ENCODE measurements at regions not wholly inside any gene's neighbourhood (a gene's known extent, or its start where the extent isn't known, plus 50 kb on each side); places are given as distances from the start of the nearest gene placed in this dataset.

DNA sequence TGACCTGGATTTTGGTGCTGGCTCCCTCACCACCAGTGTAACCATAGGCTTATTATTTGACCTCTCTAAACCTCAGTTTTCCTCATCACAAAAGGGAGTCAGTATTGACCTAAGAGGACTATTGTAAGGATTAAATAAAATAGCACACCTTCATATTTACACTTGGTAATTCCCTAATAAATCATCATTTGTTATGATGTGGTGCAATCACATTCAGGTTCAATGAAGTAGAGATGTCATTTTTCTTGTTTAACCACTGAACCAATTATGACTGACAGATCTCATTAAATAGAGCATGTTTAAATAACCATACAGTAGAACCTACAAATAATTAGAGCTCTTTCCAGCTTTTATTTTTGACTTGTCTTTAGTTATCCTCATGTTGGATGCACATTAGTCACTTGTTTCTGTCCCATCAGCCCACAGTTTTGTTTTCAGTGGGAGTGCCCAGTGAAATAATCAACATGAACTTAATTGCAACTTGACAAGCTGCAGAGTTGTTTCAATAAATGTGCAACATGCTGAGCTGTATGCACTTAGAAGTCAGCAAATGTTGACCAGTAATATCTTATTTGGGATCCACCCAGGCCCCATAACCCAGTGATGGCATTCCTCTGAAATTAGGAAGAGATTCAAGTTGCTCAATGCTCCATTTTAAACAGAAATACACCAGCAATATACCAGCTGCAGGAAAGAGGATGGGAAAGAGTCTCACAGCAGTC lies 451.7 kb upstream of the MARCKS start:
- DNase-seq (no peak), ATAC-seq (replicated peaks in 1 of 4) (no peak)
- Mint-ChIP-seq H3K27me3 (no peaks in the 10 kb centered on the region), H3K9me3 (no peaks in the 10 kb centered on the region), H3K4me3 (no peak overlapping the region), H3K36me3 (no peaks in the 10 kb centered on the region), H3K27ac (no peak overlapping the region), H3K4me1 (no peaks in the 10 kb centered on the region)
- POLR2A ChIA-PET, result no interaction called here
- no peak overlapping the region for H3K4me3 ChIP-seq (ENCODE audit: control insufficient read depth in 1 of 2, extremely low read depth in 1 of 2, low read length in 1 of 2)
- no peak overlapping the region for H3K27ac ChIP-seq (ENCODE audit: low read length)
- CTCF ChIA-PET, result no interaction called here
- H3K36me3 ChIP-seq (ENCODE audit: control insufficient read depth in 2 of 2, extremely low read depth in 1 of 2, insufficient read depth in 1 of 2, low read length in 1 of 2), result no peaks in the 10 kb centered on the region
- H3K4me1 ChIP-seq (ENCODE audit: control insufficient read depth in 1 of 2, extremely low read depth in 1 of 2, insufficient read depth in 2 of 2, low read length in 2 of 2), result no peaks in the 10 kb centered on the region
- H3K27me3 ChIP-seq (replicated peaks in 1 of 2; ENCODE audit: control insufficient read depth in 2 of 2, extremely low read depth in 1 of 2, insufficient read depth in 2 of 2, low read length in 1 of 2), result no peaks in the 10 kb centered on the region
- H3K9me3 ChIP-seq, result no peaks in the 10 kb centered on the region

DNA sequence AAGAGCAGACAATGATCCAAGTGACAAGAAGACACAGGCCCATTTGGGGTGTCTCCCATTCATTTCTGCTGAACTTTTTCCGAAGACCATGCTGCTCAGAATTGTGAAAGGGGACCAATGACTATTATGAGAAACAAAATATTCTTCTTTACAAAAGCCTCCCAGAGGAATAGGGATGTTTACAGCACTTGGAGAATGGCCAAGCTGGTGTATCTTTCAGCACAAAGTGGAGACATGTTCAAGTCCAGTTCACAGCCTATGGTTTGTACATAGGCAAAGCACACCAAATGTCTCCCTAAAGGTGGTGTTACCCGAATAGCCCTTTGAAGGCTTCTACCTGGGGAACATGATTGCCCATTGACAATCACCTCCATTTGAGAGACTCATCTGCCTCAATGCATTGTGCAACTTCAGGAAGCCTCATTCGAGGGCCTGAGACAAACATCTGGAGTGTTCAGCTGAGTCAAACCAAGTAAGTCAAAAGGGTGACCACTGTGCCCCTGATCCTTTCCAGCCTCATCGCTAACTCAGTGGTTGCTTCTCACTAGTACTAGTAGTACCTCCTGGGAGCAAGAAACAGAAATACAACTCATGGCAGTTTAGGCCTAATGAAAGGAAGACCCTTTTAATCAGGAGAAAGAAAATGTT lies 451.0 kb upstream of the MARCKS start:
- ATAC-seq (replicated peaks in 1 of 4) (no peak), DNase-seq (no peak)
- Histone ChIP-seq H3K4me1 (ENCODE audit: control insufficient read depth in 1 of 2, extremely low read depth in 1 of 2, insufficient read depth in 2 of 2, low read length in 2 of 2) (no peaks in the 10 kb centered on the region), H3K27me3 (replicated peaks in 1 of 2; ENCODE audit: control insufficient read depth in 2 of 2, extremely low read depth in 1 of 2, insufficient read depth in 2 of 2, low read length in 1 of 2) (no peaks in the 10 kb centered on the region), H3K27ac (ENCODE audit: low read length) (no peak overlapping the region), H3K36me3 (ENCODE audit: control insufficient read depth in 2 of 2, extremely low read depth in 1 of 2, insufficient read depth in 1 of 2, low read length in 1 of 2) (no peaks in the 10 kb centered on the region), H3K4me3 (ENCODE audit: control insufficient read depth in 1 of 2, extremely low read depth in 1 of 2, low read length in 1 of 2) (no peak overlapping the region), H3K9me3 (no peaks in the 10 kb centered on the region)
- 69% methylated on average over 2 of the region's 4 CpGs for WGBS (ENCODE audit: insufficient coverage)
- ChIA-PET POLR2A (no interaction called here), CTCF (no interaction called here)
- Mint-ChIP-seq H3K27ac (no peak overlapping the region), H3K9me3 (no peaks in the 10 kb centered on the region), H3K4me3 (no peak overlapping the region), H3K36me3 (no peaks in the 10 kb centered on the region), H3K27me3 (no peaks in the 10 kb centered on the region), H3K4me1 (no peaks in the 10 kb centered on the region)

DNA sequence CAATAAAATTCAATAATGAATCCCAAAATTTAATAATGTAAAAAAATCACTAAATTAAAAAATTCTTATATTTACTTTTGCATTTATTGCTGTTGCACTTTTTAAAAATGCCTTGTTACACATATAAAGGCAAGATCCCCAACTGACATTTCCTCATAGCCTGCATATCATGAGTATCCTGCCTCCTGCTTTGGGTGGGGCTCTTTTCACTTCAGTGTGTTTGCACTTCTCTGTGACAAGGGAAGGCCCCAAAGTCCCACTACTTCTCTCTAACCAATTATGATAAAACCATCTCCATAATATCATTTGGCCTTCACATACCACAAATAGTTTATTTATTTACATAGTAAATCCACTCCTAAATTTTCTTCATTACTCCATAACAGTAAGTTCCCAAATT lies 446.1 kb upstream of the MARCKS start:
- no peaks in the 10 kb centered on the region for H3K36me3 ChIP-seq (ENCODE audit: control insufficient read depth in 2 of 2, extremely low read depth in 1 of 2, insufficient read depth in 1 of 2, low read length in 1 of 2)
- Mint-ChIP-seq H3K9me3 (no peaks in the 10 kb centered on the region), H3K27ac (no peak overlapping the region), H3K27me3 (peaks cover 0 to 3% of the 10 kb centered on the region in 2 donors), H3K4me3 (no peak overlapping the region), H3K4me1 (no peaks in the 10 kb centered on the region), H3K36me3 (no peaks in the 10 kb centered on the region)
- DNase-seq (no peak), ATAC-seq (replicated peaks in 1 of 4) (no peak)
- ChIA-PET POLR2A (no interaction called here), CTCF (no interaction called here)
- no peak overlapping the region for H3K4me3 ChIP-seq (ENCODE audit: control insufficient read depth in 1 of 2, extremely low read depth in 1 of 2, low read length in 1 of 2)
- H3K4me1 ChIP-seq (ENCODE audit: control insufficient read depth in 1 of 2, extremely low read depth in 1 of 2, insufficient read depth in 2 of 2, low read length in 2 of 2), result no peaks in the 10 kb centered on the region
- no peaks in the 10 kb centered on the region for H3K27me3 ChIP-seq (replicated peaks in 1 of 2; ENCODE audit: control insufficient read depth in 2 of 2, extremely low read depth in 1 of 2, insufficient read depth in 2 of 2, low read length in 1 of 2)
- no peaks in the 10 kb centered on the region for H3K9me3 ChIP-seq
- no peak overlapping the region for H3K27ac ChIP-seq (ENCODE audit: low read length)

DNA sequence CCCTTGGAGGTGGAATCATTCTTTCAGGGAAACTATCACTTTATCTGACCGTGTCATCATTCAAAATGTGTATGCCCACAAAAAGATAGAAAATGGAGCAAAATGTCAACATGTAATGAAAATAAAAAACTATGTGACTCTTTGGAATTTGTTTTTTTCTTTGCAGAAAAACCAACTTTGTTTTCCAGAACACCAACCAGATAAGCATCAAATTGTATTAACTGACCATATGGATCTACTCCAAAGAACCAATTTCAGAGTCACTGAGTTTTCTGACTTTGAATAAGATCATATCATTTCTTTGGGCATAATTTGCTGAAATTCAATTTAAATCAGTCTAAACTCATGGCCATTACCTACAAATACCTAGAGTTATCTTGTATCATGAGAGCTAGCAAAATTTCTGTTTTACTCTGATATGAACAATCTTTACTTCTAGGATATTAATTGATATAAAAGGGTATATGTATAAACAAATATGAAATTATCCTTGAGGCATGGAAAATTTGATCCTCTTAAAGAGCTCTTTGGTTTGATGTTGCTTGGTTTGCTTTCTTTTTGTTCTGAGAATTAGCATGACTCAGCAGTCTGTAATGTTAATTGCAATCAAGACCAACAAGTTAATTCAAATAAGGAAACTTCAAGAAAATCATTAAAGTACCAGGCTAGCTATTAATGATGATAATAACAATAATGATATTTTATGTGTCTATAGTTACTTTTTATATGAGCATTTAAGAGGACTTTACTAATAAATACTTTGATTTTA lies 444.4 kb upstream of the MARCKS start:
- no peaks in the 10 kb centered on the region for H3K27me3 ChIP-seq (replicated peaks in 1 of 2; ENCODE audit: control insufficient read depth in 2 of 2, extremely low read depth in 1 of 2, insufficient read depth in 2 of 2, low read length in 1 of 2)
- no peak overlapping the region for H3K27ac ChIP-seq (ENCODE audit: low read length)
- H3K27me3 Mint-ChIP-seq, result peaks cover 0 to 3% of the 10 kb centered on the region in 2 donors
- no peak overlapping the region for H3K4me3 ChIP-seq (ENCODE audit: control insufficient read depth in 1 of 2, extremely low read depth in 1 of 2, low read length in 1 of 2)
- no peak overlapping the region for H3K27ac Mint-ChIP-seq
- H3K4me3 Mint-ChIP-seq, result no peak overlapping the region
- no CpG with 5 or more reads among the region's 1 CpG for WGBS (ENCODE audit: insufficient coverage)
- no peaks in the 10 kb centered on the region for H3K36me3 ChIP-seq (ENCODE audit: control insufficient read depth in 2 of 2, extremely low read depth in 1 of 2, insufficient read depth in 1 of 2, low read length in 1 of 2)
- H3K9me3 Mint-ChIP-seq, result no peaks in the 10 kb centered on the region
- ATAC-seq (replicated peaks in 1 of 4), result no peak
- H3K4me1 Mint-ChIP-seq, result no peaks in the 10 kb centered on the region
- ChIA-PET POLR2A (no interaction called here), CTCF (no interaction called here)
- no peak for DNase-seq
- no peaks in the 10 kb centered on the region for H3K36me3 Mint-ChIP-seq
- H3K4me1 ChIP-seq (ENCODE audit: control insufficient read depth in 1 of 2, extremely low read depth in 1 of 2, insufficient read depth in 2 of 2, low read length in 2 of 2), result no peaks in the 10 kb centered on the region
- no peaks in the 10 kb centered on the region for H3K9me3 ChIP-seq

DNA sequence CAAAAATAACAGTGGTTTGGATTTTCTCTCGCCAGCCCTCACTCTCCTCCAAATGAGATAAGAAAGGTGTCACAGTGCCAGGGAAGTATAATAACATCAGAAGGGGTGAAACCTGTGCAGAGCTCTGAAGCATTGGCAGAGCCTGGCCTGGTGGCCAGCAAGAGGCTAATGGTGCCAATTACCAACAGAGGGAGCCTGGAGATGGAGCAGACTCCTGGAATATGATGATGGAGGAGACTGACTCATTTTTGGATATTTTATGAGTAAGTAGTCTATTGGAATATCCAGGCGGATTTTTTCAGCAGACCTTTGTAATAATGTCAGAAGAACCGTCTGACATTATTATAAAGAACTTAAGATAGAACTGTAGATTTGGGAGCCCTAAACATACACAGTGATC lies 442.6 kb upstream of the MARCKS start:
- DNase-seq, result no peak
- no peak for ATAC-seq (replicated peaks in 1 of 4)
- CTCF ChIA-PET, result no interaction called here
- Histone ChIP-seq H3K4me1 (ENCODE audit: control insufficient read depth in 1 of 2, extremely low read depth in 1 of 2, insufficient read depth in 2 of 2, low read length in 2 of 2) (no peaks in the 10 kb centered on the region), H3K4me3 (ENCODE audit: control insufficient read depth in 1 of 2, extremely low read depth in 1 of 2, low read length in 1 of 2) (no peak overlapping the region), H3K9me3 (no peaks in the 10 kb centered on the region), H3K27me3 (replicated peaks in 1 of 2; ENCODE audit: control insufficient read depth in 2 of 2, extremely low read depth in 1 of 2, insufficient read depth in 2 of 2, low read length in 1 of 2) (no peaks in the 10 kb centered on the region), H3K27ac (ENCODE audit: low read length) (no peak overlapping the region), H3K36me3 (ENCODE audit: control insufficient read depth in 2 of 2, extremely low read depth in 1 of 2, insufficient read depth in 1 of 2, low read length in 1 of 2) (no peaks in the 10 kb centered on the region)
- Mint-ChIP-seq H3K36me3 (no peaks in the 10 kb centered on the region), H3K4me3 (no peak overlapping the region), H3K4me1 (no peaks in the 10 kb centered on the region), H3K27me3 (peaks cover 0 to 3% of the 10 kb centered on the region in 2 donors), H3K27ac (no peak overlapping the region), H3K9me3 (peaks cover 0 to 4% (median 0%) of the 10 kb centered on the region in 3 donors)
- POLR2A ChIA-PET, result no interaction called here
- no CpG with 5 or more reads among the region's 3 CpGs for WGBS (ENCODE audit: insufficient coverage)

DNA sequence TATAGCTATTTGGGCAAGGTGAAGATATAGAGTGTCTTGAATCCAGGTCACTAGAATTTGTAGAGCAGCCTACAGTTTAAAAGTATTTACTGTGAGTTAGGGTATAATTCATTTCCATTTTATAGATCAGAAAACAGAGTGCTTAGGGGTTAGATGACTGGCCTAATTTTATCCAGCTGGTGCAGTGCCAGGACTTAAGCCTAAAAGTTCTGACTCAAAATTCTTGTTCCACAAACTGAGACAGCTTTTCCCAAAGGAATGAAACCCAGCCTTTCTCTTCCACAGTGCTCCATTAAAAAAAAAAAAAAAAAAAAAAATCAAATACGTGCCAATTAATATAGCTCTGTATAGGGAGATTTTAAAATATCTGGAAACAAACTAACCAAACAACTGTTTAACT lies 441.0 kb upstream of the MARCKS start:
- Mint-ChIP-seq H3K9me3 (peaks cover 0 to 4% (median 0%) of the 10 kb centered on the region in 3 donors), H3K27ac (no peak overlapping the region), H3K4me1 (no peaks in the 10 kb centered on the region), H3K36me3 (no peaks in the 10 kb centered on the region), H3K27me3 (peaks cover 0 to 3% of the 10 kb centered on the region in 2 donors), H3K4me3 (no peak overlapping the region)
- Histone ChIP-seq H3K36me3 (ENCODE audit: control insufficient read depth in 2 of 2, extremely low read depth in 1 of 2, insufficient read depth in 1 of 2, low read length in 1 of 2) (no peaks in the 10 kb centered on the region), H3K4me3 (ENCODE audit: control insufficient read depth in 1 of 2, extremely low read depth in 1 of 2, low read length in 1 of 2) (no peak overlapping the region), H3K4me1 (ENCODE audit: control insufficient read depth in 1 of 2, extremely low read depth in 1 of 2, insufficient read depth in 2 of 2, low read length in 2 of 2) (no peaks in the 10 kb centered on the region), H3K27ac (ENCODE audit: low read length) (no peak overlapping the region), H3K9me3 (no peaks in the 10 kb centered on the region), H3K27me3 (replicated peaks in 1 of 2; ENCODE audit: control insufficient read depth in 2 of 2, extremely low read depth in 1 of 2, insufficient read depth in 2 of 2, low read length in 1 of 2) (no peaks in the 10 kb centered on the region)
- ATAC-seq (replicated peaks in 1 of 4) (no peak), DNase-seq (no peak)
- no CpG with 5 or more reads among the region's 1 CpG for WGBS (ENCODE audit: insufficient coverage)
- ChIA-PET POLR2A (interaction anchor here in 1 of 2 donors (0.6 kb wide), 1 partner anchor 214 kb away, joined by 3 read pairs; no protein-coding TSS in a partner anchor), CTCF (no interaction called here)
